HT1080 (cell line): ENCODE measurements at regions not wholly inside any gene's neighbourhood (a gene's known extent, or its start where the extent isn't known, plus 50 kb on each side); places are given as distances from the start of the nearest gene placed in this dataset.
A peak's percentile ranks its signal among the peaks of the same experiment; 100 is the strongest.
"Not testable (repeated sequence)": the region's sequence is repeated elsewhere in the genome, so short reads cannot be mapped to it uniquely, and the experiment has no call there.

Source experiments
- DNase-seq: peaks from one replicate; pipeline ENCODE4 v3.0.0-alpha.2; 2015; ENCODE audit warnings: low read depth

DNA sequence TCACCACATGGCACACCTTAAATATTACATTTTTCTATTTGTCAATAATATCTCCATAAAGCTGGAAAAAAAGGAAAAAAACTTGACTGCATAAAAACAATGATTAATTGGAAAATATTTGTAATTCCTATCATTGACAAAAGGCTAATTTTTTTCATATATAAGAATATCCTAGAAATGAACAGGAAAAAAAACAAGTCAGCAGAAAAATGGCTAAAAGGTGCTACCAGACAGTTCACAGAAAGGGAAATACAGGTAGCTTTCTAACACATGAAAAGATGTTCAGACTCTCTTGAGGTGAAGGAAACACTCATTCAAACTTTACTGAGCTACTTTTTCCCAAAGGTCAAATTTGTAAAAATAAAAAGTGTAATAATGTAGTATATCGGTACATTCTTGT, 104.1 kb upstream of the SCAF8 start:
- DNase-seq: no peak

GRCh38 chr6:154632119-154632518, 101.1 kb upstream of the SCAF8 start:
- DNase-seq: no peak

- no peak for DNase-seq
Observed at GRCh38 chr6:154637392-154637791, 95.8 kb upstream of the SCAF8 start.

DNA sequence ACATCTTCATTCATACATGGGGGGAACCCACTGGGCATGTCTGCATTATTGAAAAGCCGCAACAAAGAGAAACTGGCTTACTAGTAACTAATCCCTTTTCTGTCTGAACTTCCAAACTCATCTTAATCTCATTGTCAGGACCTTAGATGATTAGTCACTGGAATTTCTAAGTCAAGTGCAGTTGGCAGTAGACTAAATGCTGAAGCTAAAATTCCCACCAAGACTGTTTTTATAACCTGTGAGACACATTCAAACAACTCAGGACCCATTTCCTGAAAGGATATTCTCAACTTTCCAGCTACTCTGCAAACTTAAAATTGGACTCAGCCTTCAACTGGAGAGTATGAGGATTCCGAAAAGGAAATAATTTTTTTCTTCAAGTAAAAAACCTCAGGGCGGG, 94.8 kb upstream of the SCAF8 start:
- peak; percentile 70 for DNase-seq

GRCh38 chr6:154639196-154639595, 94.0 kb upstream of the SCAF8 start:
- not testable (repeated sequence) for DNase-seq

DNA sequence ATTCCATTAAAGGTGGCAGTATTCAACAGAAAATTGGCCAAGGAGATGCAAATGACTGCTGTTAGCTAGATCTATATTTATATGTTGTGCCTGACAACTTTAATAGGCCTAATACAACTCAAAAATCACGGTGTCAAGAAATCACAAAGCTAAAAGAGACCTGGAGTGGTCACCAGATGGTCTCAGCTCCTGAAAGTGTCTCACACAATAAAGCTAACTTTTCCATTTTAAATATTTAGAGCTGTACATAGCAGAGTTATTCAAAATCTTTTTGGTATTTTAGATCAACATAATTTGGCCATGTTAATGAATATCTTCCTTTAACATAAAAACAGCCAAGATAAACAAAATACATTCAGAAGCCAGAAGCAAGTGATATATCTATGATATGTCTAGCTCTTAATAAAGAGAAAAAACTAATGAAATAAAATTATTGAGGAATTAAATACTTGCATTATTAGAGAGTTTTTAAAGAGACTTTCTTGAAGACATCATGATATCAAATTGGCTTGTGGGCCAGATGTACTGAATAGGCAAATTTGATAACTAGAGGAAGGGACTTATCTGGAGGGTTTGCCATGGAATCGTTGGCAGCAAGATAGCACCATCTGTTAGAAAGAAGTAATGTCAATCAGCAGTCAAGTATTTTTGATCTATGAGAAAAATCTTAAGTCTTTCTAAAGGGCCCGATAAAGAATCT, 84.9 kb upstream of the SCAF8 start:
- no peak for DNase-seq

- DNase-seq: no peak
Observed at GRCh38 chr6:154648888-154649205, 84.4 kb upstream of the SCAF8 start.

DNA sequence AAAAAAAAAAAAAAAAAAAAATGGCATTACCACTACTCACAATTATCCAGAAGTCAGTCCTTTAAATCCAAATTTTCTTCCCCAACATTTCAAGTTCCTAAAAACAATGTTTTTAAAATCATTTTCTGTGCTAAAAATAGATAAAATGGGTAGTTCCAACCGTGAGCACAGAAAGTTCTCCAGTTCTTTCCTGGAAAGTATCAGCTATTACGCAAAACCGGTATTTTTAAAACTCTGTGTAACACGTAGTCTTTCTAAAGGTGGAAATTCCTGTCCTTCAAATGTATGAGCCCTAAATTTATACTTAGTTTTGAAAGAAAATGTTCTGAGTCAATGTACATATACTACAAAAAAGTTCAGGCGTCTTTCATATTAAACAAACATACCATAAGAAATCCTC, 83.5 kb upstream of the SCAF8 start:
- DNase-seq: no peak

DNA sequence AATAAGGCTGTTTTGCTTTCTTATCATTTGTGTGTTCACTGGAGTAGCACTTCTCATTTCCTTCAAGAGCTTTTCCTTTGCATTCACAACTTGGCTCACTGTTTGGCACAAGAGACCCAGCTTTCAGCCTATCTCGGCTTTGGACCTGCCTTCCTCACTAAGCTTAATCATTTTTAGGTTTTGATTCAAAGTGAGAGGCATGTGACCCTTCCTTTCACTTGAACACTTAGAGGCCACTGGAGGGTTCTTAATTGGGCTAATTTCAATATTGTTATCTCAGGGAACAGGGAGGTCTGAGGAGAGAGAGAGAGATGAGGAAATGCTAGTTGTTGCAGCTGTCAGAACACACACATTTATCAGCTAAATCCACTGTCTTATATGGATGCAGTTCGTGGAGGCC, 82.9 kb upstream of the SCAF8 start:
- DNase-seq: no peak

- DNase-seq: no peak
Observed at GRCh38 chr6:154651656-154652055, 81.6 kb upstream of the SCAF8 start.

GRCh38 chr6:154653385-154653784, 79.8 kb upstream of the SCAF8 start:
- DNase-seq: no peak

DNA sequence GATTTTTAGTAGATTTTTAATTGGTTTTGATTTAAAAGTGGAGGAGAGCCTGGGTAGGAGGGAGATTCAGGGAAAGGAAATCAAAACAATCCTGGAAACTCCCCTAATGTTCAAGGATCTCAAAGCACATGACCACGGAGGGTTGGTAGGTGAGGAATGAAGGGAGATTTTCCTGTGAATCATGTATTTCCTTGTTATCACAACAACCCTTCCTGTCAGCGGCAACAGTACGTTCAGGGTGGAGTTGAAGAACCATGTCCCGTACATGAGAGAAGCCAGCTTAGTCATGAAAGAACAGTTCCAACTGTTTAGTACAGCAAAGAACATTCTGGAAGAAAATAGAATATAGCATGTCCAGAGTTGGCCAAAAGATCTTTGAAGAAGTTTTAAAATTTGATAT, 79.4 kb upstream of the SCAF8 start:
- peak; percentile 86 for DNase-seq

GRCh38 chr6:154656660-154657059, 76.6 kb upstream of the SCAF8 start:
- no peak for DNase-seq

- DNase-seq: no peak
Observed at GRCh38 chr6:154661768-154662167, 71.4 kb upstream of the SCAF8 start.

DNA sequence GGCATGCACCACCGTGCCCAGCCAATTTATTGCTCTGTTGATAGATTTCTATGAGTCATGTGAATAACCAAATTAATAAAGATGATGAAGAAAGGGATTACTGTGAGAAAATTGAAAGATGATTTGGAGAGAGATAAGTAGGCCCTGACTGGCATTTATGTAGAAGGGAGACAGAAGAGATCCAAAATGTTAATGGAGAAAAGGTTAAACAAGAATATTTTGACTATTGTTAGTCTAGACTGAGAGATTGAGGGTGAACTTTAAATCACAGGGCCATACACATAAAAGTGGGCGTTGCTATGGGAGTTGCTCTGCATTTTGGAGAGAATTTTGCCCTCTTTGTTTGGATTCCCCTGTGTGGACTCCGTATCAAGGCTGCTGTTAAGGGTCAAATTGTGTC, 68.9 kb upstream of the SCAF8 start:
- no peak for DNase-seq

DNA sequence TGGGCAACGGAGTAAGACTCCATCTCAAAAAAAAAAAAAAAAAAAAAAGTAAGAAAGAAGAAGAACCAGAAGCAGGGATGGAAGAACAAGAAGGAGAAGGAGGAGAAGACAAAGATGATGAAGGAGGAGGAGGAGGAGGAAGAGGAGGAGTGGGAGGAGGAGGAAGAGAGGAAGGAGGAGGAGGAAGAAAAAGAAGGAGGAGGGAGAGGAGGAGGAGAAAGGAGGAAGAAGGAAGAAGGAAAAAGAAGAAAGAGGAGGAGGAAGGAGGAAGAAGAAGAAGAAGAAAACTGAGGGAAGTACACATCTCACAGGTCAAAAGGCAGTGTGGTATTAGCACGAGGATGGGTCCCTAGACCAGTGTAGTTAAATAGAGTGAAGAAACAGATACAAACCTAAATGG, 65.1 kb upstream of the SCAF8 start:
- no peak for DNase-seq

GRCh38 chr6:154672086-154672485, 61.1 kb upstream of the SCAF8 start:
- no peak for DNase-seq

GRCh38 chr6:154673919-154674318, 59.3 kb upstream of the SCAF8 start:
- no peak for DNase-seq

- DNase-seq: peak; percentile 94
Observed at GRCh38 chr6:154675602-154676088, 57.6 kb upstream of the SCAF8 start.

DNA sequence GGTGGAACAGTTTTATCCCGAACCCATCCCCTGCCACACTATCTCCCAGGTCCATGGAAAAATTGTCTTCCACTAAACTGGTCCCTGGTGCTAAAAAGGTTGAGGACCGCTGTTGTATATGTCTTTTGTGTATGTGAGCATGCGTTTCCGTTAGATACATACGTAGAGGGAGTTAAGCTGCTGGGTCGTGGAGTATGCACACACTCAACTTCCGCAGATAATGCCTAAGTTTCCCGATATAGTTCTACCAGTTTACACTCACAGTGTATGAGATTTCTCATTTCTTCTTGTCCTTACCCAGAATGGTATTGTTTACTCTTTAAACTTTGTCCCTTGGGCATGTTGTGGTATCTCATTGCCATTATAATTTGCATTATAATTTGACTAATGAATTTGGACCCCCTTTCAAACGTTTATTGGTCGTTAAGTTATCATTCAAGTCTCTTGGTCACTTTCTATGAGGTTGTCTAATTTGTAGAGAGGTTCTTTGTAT, 50.5 kb upstream of the SCAF8 start:
- no peak for DNase-seq
